ENCODE measurements at regions not wholly inside any gene's neighbourhood (a gene's known extent, or its start where the extent isn't known, plus 50 kb on each side); places are given as distances from the start of the nearest gene placed in this dataset.
"Not testable (repeated sequence)": the region's sequence is repeated elsewhere in the genome, so short reads cannot be mapped to it uniquely, and the experiment has no call there.

- H2BK120ac ChIP-seq (ENCODE audit: low read depth, low read length); H2AK9ac ChIP-seq (replicated peaks; ENCODE audit: low read depth, low read length, poor library complexity); H3K9me1 ChIP-seq (ENCODE audit: insufficient read depth, low read length); H4K5ac ChIP-seq (ENCODE audit: low read depth, low read length); H3K9ac ChIP-seq (ENCODE audit: low read depth, low read length); ATAC-seq (ENCODE audit: low read depth); H3K4ac ChIP-seq (ENCODE audit: low read depth, low read length); H3K9me3 ChIP-seq (ENCODE audit: control insufficient read depth, insufficient read depth, low read length); H4K8ac ChIP-seq (ENCODE audit: low read depth in 2 of 2, low read length in 2 of 2); H3K27me3 ChIP-seq (ENCODE audit: control insufficient read depth, insufficient read depth, low read length); H3K14ac ChIP-seq (replicated peaks; ENCODE audit: low read depth, low read length); H3K56ac ChIP-seq (ENCODE audit: extremely low read depth, insufficient read depth, low read length); H4K91ac ChIP-seq (ENCODE audit: insufficient read depth, low read depth, low read length); H2BK5ac ChIP-seq (ENCODE audit: low read depth, low read length, poor library complexity, severe bottlenecking); dilution Hi-C loops (cut with HindIII; ENCODE audit: low sequenced_read_pairs, unreplicated experiment); H3K27ac ChIP-seq (ENCODE audit: insufficient read depth, low read length); DNase-seq; H2BK20ac ChIP-seq (ENCODE audit: low read depth, low read length); POLR2A ChIA-PET (ENCODE audit: unreplicated experiment); H2AK5ac ChIP-seq (ENCODE audit: low read depth, low read length); H4K20me1 ChIP-seq (ENCODE audit: insufficient read depth, low read length); H3K79me1 ChIP-seq (ENCODE audit: low read depth in 1 of 2, low read length in 2 of 2); in situ Hi-C loops (cut with MboI; ENCODE audit: low sequenced_read_pairs); H3K4me2 ChIP-seq (ENCODE audit: low read depth, low read length); H3K4me3 ChIP-seq (ENCODE audit: insufficient read depth, low read depth, low read length); H3K36me3 ChIP-seq (ENCODE audit: control insufficient read depth, insufficient read depth, low read length); H3K4me1 ChIP-seq (ENCODE audit: control insufficient read depth, insufficient read depth, low read length); BruUV-seq (replicated peaks); CTCF ChIA-PET; H3K23ac ChIP-seq (ENCODE audit: low read depth, low read length); H2BK15ac ChIP-seq (ENCODE audit: low read depth, low read length); H2AFZ ChIP-seq (replicated peaks; ENCODE audit: low read length, poor library complexity); intact Hi-C loops (cut with micrococcal nuclease); H3K18ac ChIP-seq (ENCODE audit: low read depth, low read length): not testable (repeated sequence)
- WGBS, 2 experiments (ENCODE audit: extremely low coverage in 2 of 2, insufficient read length in 1 of 2) = no CpG with 5 or more reads among the region's 4 CpGs
Observed at GRCh38 chr3:130151555-130151954, 69.9 kb downstream of the ALG1L2 start.

- H2AK9ac ChIP-seq (replicated peaks; ENCODE audit: low read depth, low read length, poor library complexity); H2BK5ac ChIP-seq (ENCODE audit: low read depth, low read length, poor library complexity, severe bottlenecking); dilution Hi-C loops (cut with HindIII; ENCODE audit: low sequenced_read_pairs, unreplicated experiment); H3K79me1 ChIP-seq (ENCODE audit: low read depth in 1 of 2, low read length in 2 of 2); H3K9ac ChIP-seq (ENCODE audit: low read depth, low read length); BruUV-seq (replicated peaks); H3K9me3 ChIP-seq (ENCODE audit: control insufficient read depth, insufficient read depth, low read length); H2AK5ac ChIP-seq (ENCODE audit: low read depth, low read length); H2BK20ac ChIP-seq (ENCODE audit: low read depth, low read length); H3K56ac ChIP-seq (ENCODE audit: extremely low read depth, insufficient read depth, low read length); H3K9me1 ChIP-seq (ENCODE audit: insufficient read depth, low read length); H3K4me1 ChIP-seq (ENCODE audit: control insufficient read depth, insufficient read depth, low read length); DNase-seq; H2BK15ac ChIP-seq (ENCODE audit: low read depth, low read length); H3K14ac ChIP-seq (replicated peaks; ENCODE audit: low read depth, low read length); intact Hi-C loops (cut with micrococcal nuclease); H2BK120ac ChIP-seq (ENCODE audit: low read depth, low read length); H3K27ac ChIP-seq (ENCODE audit: insufficient read depth, low read length); H4K5ac ChIP-seq (ENCODE audit: low read depth, low read length); H2AFZ ChIP-seq (replicated peaks; ENCODE audit: low read length, poor library complexity); H4K20me1 ChIP-seq (ENCODE audit: insufficient read depth, low read length); POLR2A ChIA-PET (ENCODE audit: unreplicated experiment); H3K27me3 ChIP-seq (ENCODE audit: control insufficient read depth, insufficient read depth, low read length); ATAC-seq (ENCODE audit: low read depth); H4K8ac ChIP-seq (ENCODE audit: low read depth in 2 of 2, low read length in 2 of 2); in situ Hi-C loops (cut with MboI; ENCODE audit: low sequenced_read_pairs); H3K4me3 ChIP-seq (ENCODE audit: insufficient read depth, low read depth, low read length); H3K36me3 ChIP-seq (ENCODE audit: control insufficient read depth, insufficient read depth, low read length); H3K18ac ChIP-seq (ENCODE audit: low read depth, low read length); H3K4me2 ChIP-seq (ENCODE audit: low read depth, low read length); CTCF ChIA-PET; H3K4ac ChIP-seq (ENCODE audit: low read depth, low read length); H3K23ac ChIP-seq (ENCODE audit: low read depth, low read length); H4K91ac ChIP-seq (ENCODE audit: insufficient read depth, low read depth, low read length): not testable (repeated sequence)
- 80% methylated on average over 1 of the region's 8 CpGs; no CpG with 5 or more reads in 1 of the 2 experiments for WGBS, 2 experiments (ENCODE audit: extremely low coverage in 2 of 2, insufficient read length in 1 of 2)
Observed at GRCh38 chr3:130153247-130153646, 71.6 kb downstream of the ALG1L2 start.
